Smooth muscle cell of the brain vasculature (primary cell): ENCODE measurements at regions not wholly inside any gene's neighbourhood (a gene's known extent, or its start where the extent isn't known, plus 50 kb on each side); places are given as distances from the start of the nearest gene placed in this dataset.
"Not testable (repeated sequence)": the region's sequence is repeated elsewhere in the genome, so short reads cannot be mapped to it uniquely, and the experiment has no call there.

Experiments used
- DNase-seq: peaks from one replicate; pipeline ENCODE4 v3.0.0-alpha.2; 2012; ENCODE audit warnings: low read depth, low spot score

DNA sequence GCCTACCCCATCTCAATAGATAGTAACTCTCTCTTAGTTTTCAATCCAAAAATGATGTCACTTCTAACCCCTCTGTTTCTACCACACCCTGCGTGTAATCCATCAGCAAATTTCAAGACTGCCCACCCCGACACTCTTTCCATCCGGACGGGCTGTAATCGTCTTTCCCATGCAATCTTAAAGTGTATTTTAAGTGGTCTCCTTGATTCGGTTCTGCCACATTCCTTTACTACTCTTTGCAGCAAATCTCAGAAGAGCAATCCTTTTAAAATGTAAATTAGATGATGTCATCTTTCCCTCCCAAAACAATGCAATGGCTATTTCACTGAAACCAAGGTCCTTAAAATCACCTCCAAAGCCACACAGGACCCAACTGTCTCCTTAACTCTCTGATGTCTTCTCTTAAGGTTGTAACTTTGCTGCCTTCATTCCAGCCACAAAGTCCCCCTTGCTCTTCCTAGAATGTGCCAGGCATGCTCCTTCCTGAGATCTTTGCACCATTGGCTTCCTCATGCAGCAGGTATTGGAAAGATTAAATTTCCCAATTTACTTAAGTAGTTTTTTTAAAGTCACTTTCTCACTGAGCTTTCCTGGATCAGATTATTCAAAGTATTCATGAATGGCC, 932.5 kb upstream of the WWC1 start:
- DNase-seq = no peak

DNA sequence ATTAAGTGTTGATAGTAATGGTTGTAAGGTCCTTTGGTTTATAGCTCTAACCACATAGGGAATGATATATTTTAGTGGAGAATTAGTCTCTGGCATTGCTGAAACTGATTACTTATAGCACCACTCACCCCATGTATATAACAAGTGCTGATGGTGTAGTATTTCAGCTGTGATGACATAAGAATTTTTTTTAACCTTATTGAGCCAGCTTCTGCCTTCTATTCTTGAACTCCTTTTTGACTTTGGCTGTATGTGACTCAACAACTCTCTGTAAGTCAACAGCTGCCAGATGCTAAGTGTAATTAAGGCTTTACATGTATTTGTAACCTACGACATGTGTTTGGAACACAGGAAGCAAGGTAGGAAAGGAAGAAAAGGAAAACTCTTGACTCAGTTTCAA, 929.6 kb upstream of the WWC1 start:
- DNase-seq = no peak

DNA sequence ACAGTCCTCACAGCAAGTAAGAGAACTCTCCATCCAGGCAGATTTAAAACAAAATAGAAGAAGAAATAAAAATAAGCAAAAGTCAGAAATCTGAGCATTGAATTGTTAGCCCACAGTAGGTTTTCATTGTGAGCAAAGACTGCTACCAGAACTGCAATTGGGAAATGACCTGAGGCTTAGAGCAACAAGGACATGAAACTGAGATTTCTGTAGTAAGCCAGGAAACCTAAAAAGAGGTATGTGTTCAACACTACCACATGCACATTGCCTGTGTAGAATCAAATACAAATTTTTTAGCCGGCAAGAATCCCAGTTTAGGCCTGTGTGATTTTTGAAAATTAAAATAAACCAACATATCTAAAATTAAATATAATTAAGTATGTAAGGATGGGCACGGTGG, 928.4 kb upstream of the WWC1 start:
- DNase-seq = no peak

DNA sequence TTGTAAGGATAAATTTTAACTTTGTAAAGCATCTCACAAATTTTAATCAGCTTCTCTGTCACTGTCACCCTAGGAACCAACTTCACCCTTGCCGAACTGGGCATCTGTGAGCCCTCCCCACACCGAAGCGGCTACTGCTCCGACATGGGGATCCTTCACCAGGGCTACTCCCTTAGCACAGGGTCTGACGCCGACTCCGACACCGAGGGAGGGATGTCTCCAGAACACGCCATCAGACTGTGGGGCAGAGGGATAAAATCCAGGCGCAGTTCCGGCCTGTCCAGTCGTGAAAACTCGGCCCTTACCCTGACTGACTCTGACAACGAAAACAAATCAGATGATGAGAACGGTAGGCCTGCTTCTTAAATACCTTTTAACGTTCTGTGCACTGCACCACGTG, 916.3 kb upstream of the WWC1 start:
- no peak for DNase-seq

DNA sequence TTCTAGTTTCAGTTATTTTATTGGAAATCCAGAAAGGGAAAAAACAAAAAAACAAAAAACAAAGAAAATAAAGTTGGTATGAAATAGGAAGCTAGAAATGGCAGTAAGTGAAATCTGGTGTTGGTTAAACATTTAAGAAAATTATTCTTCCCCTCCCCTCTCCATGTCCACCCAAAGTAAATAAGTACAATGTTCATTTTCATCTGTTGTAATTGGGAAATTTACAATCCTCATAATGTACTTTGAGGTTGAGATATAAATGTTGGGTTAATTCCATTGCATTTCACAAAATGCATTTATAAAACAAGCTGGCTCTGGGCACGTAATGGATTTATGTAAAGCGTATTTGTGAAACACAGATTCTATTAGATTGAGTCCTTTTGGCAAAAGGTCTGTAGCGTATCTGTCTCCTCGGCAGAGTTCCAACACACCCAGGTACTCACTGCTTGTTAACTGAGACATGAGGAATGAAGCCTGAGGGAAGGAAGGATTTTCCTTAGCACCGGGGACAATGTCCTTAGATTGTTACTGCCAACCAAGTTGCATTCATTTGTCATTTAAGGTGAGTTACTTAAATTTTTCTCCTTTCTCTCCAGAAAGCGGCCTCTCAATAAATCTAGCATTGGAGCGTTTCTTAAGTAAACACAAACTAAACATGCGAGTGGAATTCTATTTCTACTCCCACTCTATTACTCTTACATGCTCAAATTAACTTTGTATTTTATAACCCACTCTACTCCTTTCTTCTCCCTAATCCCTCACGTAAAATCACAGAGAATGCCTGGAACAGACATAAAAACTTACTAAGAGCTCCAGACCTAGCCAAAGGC, 912.3 kb upstream of the WWC1 start:
- no peak for DNase-seq

DNA sequence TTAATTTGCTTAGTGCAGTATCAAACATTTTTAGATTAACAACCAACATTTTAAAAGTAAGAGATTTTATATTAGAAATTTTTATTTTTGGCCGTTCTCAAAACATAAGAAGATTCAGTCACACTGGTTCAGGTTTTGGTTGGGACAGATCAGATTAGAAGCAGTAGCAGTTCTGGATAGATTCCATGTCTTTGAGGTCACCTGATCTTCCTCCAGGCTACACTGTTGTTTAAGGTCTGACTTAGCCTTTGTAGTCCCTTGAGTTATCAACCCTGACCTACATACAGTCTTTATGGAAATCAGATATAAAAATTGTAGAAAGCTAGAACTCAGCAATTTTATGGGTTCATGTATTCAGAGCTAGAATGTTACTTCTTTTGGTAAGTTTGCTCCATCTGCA, 910.0 kb upstream of the WWC1 start:
- DNase-seq = no peak

DNA sequence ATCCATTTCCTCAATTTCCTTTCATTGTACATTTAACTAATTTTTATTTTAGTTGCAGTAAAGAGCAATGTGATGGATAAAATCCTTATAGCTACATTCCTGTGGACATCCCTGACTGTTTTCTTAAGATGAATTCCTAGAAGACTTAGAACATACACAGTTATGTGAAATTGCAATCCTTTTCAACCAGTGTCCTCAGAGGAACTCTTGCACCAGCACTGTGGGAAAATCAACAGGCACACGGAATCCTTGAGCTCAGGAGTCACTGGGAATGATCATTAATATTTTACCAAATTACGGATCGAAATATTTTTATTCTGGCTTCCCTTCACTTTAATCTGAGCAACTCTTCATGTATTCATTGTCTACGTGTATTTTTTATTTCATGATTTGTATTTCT, 901.9 kb upstream of the WWC1 start:
- no peak for DNase-seq

DNA sequence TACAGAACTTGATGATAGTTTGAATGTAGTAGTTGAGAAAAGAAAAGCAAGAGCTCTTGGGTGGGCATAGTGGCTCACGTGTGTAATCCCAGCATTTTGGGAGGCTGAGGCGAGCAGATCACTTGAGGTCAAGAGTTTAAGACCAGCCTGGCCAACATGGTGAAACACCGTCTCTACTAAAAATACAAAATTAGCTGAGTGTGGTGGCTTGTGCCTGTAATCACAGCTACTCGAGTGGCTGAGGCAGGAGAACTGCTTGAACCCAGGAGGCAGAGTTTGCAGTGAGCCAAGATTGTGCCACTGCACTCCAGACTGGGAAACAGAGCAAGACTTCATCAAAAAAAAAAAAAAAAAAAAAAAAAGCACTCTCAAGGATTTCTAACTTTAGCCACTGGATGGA, 900.2 kb upstream of the WWC1 start:
- not testable (repeated sequence) for DNase-seq

DNA sequence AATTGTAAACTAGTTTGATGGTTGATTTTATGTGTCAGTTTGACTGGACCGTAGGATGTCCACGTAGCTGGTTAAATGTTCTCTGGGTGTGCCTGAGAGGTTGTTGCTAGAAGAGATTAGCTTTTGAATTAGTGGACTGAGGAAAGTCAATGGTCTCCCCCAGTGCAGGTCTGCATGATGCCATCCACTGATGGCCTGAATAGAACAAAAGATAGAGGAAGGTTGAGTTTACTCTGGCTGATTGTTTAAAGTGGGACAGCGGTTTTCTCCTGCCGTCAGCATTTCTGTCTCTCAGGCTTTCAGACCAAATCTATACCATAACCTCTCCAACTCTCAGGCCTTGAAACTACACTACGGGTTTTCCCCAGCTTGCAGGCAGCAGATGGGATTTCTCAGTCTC, 899.2 kb upstream of the WWC1 start:
- no peak for DNase-seq

DNA sequence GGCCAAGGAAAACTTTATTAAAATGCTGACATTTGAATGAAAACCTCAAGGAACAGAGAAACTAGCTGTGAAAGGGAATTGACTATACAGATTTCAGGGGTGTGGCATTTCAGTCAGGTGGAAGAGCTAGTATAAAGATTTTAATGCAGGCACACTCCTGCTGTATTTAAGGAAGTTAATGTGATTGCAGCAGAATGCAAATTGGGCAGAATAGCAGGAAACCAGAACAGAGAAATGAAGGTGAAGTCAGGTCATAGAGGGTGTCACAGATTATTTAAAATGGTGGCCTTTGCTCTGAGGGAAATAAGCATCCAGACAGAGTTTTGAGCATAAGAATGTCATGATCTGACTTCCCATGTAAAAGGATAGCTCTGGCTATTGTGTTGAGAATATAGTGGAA, 898.1 kb upstream of the WWC1 start:
- no peak for DNase-seq

DNA sequence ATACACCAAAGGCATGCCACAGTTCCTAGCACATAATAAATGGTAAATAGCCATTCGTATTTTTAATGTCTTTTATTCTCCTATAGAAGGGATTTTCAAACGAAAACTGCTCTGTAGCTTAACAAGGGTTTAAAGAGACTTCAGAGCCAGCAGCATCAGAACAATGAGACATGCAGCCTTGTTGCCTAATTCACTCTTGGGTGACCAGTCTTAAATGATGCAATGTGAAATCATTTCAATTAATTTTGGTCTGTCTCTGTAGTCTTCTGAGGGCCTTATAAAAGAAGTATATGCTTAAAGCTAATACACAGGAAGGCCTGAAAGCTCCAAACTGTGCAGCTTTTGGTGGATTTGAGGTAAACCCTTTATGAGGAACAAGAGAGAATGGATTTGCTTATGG, 888.8 kb upstream of the WWC1 start:
- DNase-seq = no peak

DNA sequence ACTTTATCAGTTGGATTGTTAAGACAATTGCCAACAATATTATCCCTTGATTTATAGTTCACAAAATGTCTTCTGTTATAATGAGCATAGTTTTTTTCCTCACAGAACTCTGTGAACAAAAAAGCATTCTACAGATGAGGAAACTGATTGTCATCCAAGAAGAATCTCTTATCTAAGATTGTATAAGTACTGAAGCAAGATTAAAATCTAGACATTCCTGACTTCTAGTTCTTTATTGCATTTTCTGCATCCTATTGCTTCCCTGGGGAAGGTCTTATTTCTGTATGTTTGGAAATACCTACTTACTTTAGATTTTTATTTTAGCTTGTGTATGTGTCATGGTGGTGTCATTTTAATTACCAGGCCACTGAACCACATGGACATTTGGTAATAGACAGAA, 884.9 kb upstream of the WWC1 start:
- DNase-seq = no peak

DNA sequence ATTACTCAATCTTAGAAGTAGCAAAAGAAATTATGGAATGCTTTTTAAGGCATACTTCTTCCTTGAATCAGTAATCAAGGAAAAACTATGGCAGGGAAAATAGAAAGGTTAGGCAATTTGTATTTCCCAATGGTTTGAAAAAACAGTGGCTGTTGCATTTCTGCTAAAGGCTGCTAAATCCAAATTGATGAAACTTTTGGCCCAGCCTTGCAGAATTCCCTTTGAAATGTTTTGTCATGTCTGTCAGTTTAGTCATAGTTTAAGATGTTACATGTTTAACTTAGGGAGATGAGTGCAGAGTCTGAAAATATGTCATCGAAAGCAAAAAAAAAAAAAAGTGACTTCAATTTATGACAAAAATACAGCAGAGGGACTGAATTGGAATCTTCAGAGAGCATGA, 878.9 kb upstream of the WWC1 start:
- DNase-seq = no peak

DNA sequence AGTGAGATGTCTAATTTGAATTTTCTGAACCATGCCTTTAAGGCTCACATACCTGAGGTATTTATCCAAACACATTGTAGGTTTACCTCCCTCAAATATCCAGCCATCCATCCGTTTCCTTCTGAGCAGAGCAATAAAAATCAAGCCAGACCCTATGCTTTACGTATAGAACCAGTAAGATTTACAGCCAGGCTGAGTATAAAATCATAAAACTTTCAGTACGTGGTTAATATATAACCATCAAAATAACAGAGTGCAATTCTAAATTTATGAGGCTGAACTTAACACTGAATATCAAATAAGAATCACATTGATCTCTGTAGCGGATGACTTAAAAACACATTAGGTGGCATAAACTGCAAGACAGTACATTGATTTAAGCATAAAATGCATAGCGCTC, 877.9 kb upstream of the WWC1 start:
- DNase-seq = no peak

DNA sequence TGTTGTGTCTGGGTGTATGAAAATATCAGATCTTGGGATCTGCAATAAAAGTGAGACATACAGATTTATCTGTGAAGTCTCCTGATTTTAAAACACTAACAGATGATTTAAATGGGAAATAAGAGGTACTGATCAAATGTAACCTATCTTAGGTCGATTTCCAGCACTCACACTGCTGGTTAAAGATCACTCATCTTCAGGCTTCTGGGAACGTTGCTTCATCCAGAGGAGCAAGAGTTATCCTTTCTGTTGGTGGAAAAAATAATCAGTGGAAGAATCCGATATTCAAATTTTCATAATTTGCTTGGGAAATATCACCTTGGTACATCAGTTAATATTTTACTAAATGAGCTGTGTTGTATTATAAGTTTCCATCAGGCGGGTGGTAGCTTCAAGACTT, 876.8 kb upstream of the WWC1 start:
- no peak for DNase-seq

DNA sequence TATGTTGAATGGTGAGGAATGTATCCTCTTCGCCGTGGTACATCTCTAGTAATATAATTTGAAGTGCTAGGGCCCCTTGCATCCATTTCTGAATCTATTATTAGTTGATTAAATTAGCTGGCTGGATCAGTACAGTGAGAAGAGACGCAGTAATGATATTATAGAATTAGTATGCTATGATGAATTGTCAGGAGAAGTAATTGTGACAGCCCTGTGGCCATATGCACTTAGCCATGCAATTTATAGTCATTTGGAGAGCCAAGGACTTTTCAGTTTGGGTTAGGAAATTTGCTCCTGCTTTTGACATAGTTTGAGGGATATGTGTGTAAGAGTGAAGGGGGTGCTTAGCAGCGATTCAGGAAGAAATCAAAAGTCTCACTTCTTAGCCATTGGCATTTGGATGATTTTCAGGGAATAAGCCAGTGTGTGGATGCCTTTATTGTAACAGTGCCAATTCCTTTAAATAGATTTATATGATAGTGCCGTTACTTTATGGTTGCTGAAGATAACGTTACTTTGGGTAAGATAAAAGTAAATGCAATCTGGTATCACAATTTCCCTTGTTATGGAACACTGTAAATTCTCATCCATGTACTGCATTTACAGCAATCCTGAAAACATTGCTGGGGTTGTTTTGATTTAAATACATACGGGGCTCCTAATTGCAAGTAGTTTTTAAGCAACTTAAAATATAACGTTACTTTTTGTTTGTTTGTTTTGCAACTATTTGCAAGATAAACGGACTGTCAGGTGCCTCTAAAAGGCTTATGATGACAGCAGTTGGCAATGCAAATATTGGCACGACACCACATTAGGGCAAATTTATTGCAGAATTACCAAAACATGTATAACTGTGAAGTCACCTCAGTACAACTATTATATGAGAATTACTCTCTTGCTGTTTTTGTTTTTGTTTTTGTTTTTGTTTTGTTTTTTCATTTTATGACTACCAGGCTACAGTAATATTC, 875.4 kb upstream of the WWC1 start:
- DNase-seq = no peak

DNA sequence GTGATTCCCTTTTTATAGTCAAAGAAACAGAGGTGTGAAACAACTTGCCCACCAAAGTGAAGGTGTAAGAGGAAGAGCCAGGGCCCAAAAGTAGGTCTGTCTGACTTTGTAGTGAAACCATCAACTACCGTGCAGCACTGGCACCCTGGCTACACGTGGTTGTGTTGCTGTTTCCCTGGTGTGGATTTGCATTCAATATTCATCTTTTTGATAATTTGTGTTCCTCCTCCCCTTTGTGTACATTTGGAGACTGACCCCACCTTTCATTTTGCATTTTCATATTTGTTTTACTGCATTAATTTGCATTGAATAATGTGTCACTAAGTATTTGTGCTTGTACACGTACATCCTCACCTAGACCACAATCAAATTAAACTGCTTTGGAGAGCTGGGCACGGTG, 873.8 kb upstream of the WWC1 start:
- DNase-seq = no peak

DNA sequence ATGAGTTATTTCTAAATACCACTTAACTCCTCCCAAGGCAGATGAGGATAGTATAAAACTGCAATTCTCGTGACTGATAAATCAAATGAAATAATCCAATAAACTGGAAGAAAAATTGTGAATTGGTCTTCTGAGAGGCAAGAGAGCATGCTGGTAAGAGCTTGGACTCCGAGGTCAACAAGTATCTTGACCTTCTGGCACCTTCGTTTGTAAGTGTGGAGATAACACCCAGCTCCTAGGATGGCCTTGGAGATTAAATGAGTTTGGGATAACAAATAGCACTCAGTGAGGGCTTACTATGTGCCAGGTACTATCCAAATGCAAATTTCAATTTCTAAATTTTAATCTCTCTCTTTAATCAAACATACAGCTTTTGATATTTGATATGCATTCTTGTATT, 866.3 kb upstream of the WWC1 start:
- DNase-seq = no peak

DNA sequence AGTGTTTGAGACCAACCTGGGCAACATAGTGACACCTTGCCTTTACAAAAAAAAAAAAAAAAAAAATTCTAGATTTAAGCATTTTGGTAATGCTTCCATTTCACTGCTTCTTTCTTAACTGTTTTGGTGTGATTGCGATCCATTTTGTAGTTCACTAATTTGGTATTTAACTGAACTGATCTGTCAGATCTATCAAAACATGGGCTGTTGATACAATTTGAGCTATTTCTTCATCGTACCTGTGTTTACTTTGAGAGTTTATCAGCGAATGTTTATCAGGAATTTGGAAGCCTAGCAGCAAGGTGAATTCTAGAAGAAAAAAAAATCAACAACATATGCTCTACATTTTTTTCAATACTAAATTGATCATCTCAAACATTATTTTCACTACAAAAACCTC, 864.9 kb upstream of the WWC1 start:
- no peak for DNase-seq

DNA sequence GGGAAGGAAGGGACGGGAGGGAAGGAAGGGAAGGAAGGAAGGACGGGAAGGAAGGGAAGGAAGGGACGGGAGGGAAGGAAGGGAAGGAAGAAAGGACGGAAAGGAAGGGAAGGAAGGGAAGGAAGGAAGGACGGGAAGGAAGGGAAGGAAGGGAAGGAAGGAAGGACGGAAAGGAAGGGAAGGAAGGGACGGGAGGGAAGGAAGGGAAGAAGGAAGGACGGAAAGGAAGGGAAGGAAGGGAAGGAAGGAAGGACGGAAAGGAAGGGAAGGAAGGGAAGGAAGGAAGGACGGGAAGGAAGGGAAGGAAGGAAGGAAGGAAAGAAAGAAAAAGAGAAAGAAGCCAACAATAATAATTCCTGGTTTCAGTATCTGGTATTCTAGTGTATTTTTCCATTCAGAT, 863.8 kb upstream of the WWC1 start:
- DNase-seq = not testable (repeated sequence)

DNA sequence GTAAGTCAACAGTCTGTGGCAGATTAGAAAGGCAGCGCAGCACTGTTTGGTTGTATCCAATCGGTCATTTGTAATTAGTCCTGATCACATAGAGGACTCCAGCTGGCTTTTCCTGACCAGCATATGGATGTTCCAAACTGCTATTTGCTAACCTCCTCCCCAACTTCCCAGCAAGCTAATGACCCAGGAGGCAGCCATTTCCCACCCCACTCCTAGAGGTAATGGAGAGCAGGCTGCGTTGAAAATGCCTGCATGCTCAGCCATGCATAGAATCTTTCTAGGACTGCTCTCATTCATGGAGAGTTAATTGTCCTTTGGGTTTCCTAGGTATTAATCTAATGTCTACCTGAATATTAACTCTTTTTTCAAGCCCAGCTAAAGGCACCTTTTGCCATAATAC, 850.6 kb upstream of the WWC1 start:
- no peak for DNase-seq

DNA sequence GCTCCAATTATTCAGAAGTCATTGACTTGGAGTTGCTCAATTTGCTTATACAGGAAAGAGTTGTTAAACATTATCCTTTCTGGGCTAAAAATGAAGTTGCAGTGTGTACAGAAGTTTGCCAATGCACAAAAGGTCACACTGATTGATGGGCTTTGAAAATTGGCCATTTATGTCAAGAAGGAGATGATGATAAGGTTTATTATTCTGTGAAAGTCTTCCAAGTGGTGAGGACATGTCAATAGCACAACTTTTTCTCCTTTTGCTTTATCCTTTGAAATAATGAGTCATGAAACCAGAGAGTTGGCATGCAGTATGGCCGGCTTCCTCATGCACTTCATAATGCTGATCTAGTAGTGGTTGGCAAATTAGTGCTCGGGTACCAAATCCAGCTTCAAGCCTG, 848.5 kb upstream of the WWC1 start:
- DNase-seq = no peak
